Activated CD4-positive, alpha-beta T cell treated with anti-CD3 and anti-CD28 coated beads, Interleukin-2, amount 10 ng/mL, durations not matched to agents 7 days and 5 days (primary cell): ENCODE measurements at regions not wholly inside any gene's neighbourhood (a gene's known extent, or its start where the extent isn't known, plus 50 kb on each side); places are given as distances from the start of the nearest gene placed in this dataset.
"Not testable (repeated sequence)": the region's sequence is repeated elsewhere in the genome, so short reads cannot be mapped to it uniquely, and the experiment has no call there.

Source experiments
- CTCF ChIA-PET: fragments of 350-600 bp; sonication (Branson Sonifier 250); formaldehyde crosslinking; loops from one replicate; lab custom pipeline; 2021; ENCODE audit warnings: antibody characterized with exemption; lab: Charles Lee
- POLR2A ChIA-PET: fragments of 350-600 bp; sonication (Branson Sonifier 250); formaldehyde crosslinking; loops from one replicate; lab custom pipeline; 2021; ENCODE audit warnings: antibody characterized with exemption; lab: Charles Lee
- DNase-seq: peaks from one replicate; pipeline ENCODE4 v3.0.0-alpha.2; 2020
- H3K27ac Mint-ChIP-seq: one replicate; pipeline ENCODE4 v1.8.0; 2021; ENCODE audit warnings: mild to moderate bottlenecking, moderate library complexity, mixed read lengths
- H3K27me3 Mint-ChIP-seq: one replicate; pipeline ENCODE4 v1.8.0; 2021; ENCODE audit warnings: mixed read lengths
- H3K36me3 Mint-ChIP-seq: one replicate; pipeline ENCODE4 v1.8.0; 2021; ENCODE audit warnings: low read depth, mixed read lengths
- H3K4me1 Mint-ChIP-seq: one replicate; pipeline ENCODE4 v1.8.0; 2021; ENCODE audit warnings: mixed read lengths
- H3K4me3 Mint-ChIP-seq: one replicate; pipeline ENCODE4 v1.8.0; 2021; ENCODE audit warnings: mild to moderate bottlenecking, moderate library complexity, mixed read lengths
- H3K9me3 Mint-ChIP-seq: one replicate; pipeline ENCODE4 v1.8.0; 2021; ENCODE audit warnings: mixed read lengths

DNA sequence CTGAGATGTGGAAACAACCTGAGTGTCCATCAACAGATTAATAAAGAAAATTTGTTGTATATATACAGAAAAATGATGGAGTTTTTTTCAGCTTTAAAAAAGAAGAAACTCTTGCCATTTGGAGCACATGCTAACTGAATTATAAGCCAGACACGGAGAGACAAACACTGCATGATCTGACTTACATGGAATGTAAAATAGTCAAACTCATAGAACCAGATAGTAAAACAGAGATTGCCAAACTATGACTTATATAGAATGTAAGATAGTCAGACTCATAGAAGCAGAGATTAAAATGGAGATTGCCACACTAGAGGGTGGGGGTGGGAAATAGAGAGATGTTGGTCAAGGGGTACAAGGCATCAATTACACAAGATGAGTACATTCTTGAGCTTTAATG is 1786.6 kb downstream of the PLA2G4A start:
- POLR2A ChIA-PET: no interaction called here
- CTCF ChIA-PET: interaction anchor here (0.8 kb wide), 1 partner anchor 175 kb away, joined by 3 read pairs; no protein-coding TSS in a partner anchor
- no peak overlapping the region for H3K4me3 Mint-ChIP-seq

DNA sequence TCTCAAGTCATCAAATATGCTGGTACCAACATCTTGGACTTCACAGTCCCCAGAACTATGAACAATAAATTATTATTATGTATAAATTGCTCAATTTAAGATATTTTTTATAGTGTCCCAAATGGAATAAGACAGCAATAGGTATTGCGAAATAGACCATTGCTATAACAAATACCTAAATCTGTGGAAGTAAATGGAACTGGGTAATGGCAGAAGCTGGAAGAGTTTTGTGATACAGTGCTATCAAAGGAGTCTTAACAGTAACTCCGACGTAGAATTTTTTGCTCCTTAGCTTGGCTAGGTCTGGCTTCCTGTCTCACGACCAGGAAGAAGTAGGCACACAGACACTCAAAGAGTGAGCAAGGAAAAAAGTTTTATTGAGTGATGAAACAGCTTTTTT is 1791.5 kb downstream of the PLA2G4A start:
- DNase-seq: no peak
- CTCF ChIA-PET: no interaction called here
- peaks cover 3% of the 10 kb centered on the region for H3K9me3 Mint-ChIP-seq
- POLR2A ChIA-PET: no interaction called here
- H3K27me3 Mint-ChIP-seq: no peaks in the 10 kb centered on the region
- H3K27ac Mint-ChIP-seq: no peak overlapping the region
- no peaks in the 10 kb centered on the region for H3K36me3 Mint-ChIP-seq
- H3K4me1 Mint-ChIP-seq: no peaks in the 10 kb centered on the region
- H3K4me3 Mint-ChIP-seq: no peak overlapping the region

More for the DNA sequence above, 1786.6 kb downstream of the PLA2G4A start:
- no peak overlapping the region for H3K27ac Mint-ChIP-seq
- H3K27me3 Mint-ChIP-seq: no peaks in the 10 kb centered on the region
- H3K9me3 Mint-ChIP-seq: peaks cover 10% of the 10 kb centered on the region
- H3K4me1 Mint-ChIP-seq: no peaks in the 10 kb centered on the region
- DNase-seq: no peak
- no peaks in the 10 kb centered on the region for H3K36me3 Mint-ChIP-seq

GRCh38 chr1:188641566-188642211 is 1812.9 kb downstream of the PLA2G4A start:
- H3K4me3 Mint-ChIP-seq: no peak overlapping the region
- H3K27me3 Mint-ChIP-seq: no peaks in the 10 kb centered on the region
- ChIA-PET POLR2A (no interaction called here), CTCF (no interaction called here)
- no peak overlapping the region for H3K27ac Mint-ChIP-seq
- no peaks in the 10 kb centered on the region for H3K9me3 Mint-ChIP-seq
- no peaks in the 10 kb centered on the region for H3K36me3 Mint-ChIP-seq
- no peak for DNase-seq
- no peaks in the 10 kb centered on the region for H3K4me1 Mint-ChIP-seq

DNA sequence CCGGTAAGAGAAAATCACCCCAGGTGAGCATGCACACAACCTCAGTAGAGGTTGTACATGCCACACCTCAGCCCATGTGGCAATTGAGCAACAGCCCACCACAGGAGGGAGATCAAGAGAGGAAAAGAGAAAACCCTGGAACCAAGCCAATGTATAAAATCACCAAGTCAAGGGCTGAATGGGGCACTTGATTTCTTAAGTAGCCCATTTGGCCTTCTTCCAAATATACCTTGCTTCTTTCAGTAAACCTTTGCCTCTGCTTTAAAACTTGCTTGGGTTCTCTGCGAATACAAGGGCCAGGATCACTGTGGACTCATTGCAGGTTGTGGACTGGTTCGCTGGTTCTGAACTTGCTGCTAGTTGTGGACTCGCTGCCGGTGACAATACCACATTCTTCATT is 1814.0 kb downstream of the PLA2G4A start:
- CTCF ChIA-PET: no interaction called here

GRCh38 chr1:188652678-188653077 is 1823.9 kb downstream of the PLA2G4A start:
- no peaks in the 10 kb centered on the region for H3K27me3 Mint-ChIP-seq
- ChIA-PET POLR2A (no interaction called here), CTCF (no interaction called here)
- H3K4me1 Mint-ChIP-seq: no peaks in the 10 kb centered on the region
- H3K4me3 Mint-ChIP-seq: no peak overlapping the region
- H3K36me3 Mint-ChIP-seq: no peaks in the 10 kb centered on the region
- DNase-seq: no peak
- H3K9me3 Mint-ChIP-seq: peaks cover 4% of the 10 kb centered on the region
- H3K27ac Mint-ChIP-seq: no peak overlapping the region

More for the DNA sequence above, 1814.0 kb downstream of the PLA2G4A start:
- no peak overlapping the region for H3K4me3 Mint-ChIP-seq
- no peaks in the 10 kb centered on the region for H3K27me3 Mint-ChIP-seq
- H3K27ac Mint-ChIP-seq: no peak overlapping the region
- H3K4me1 Mint-ChIP-seq: no peaks in the 10 kb centered on the region
- no peaks in the 10 kb centered on the region for H3K9me3 Mint-ChIP-seq
- H3K36me3 Mint-ChIP-seq: no peaks in the 10 kb centered on the region
- POLR2A ChIA-PET: no interaction called here
- DNase-seq: no peak

- CTCF ChIA-PET, H3K9me3 Mint-ChIP-seq, H3K27me3 Mint-ChIP-seq, H3K27ac Mint-ChIP-seq, DNase-seq, H3K4me3 Mint-ChIP-seq, POLR2A ChIA-PET, H3K36me3 Mint-ChIP-seq, H3K4me1 Mint-ChIP-seq: not testable (repeated sequence)
Measured at GRCh38 chr1:188655966-188656365, 1821.7 kb downstream of the BRINP3 start.

DNA sequence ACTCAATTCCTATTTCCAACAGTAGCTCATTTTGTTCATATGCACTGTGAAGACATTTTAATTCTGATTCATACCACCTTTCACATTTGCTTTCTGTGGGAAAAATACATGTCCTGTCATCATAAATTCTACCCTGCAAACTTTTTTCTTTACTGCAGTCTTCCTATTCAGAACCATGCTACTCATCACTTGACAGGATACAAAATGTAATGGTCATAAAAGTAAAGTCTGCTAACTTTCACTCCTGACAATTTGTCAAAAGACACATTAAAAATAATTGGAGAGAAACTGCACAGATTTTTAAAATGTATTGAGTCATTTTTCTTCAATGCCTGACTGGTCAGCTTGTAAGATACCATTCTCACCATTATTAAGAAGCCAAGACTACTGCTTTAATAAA is 1817.1 kb downstream of the BRINP3 start:
- Mint-ChIP-seq H3K36me3 (no peaks in the 10 kb centered on the region), H3K4me1 (no peaks in the 10 kb centered on the region), H3K27ac (no peak overlapping the region), H3K27me3 (no peaks in the 10 kb centered on the region), H3K4me3 (no peak overlapping the region), H3K9me3 (no peaks in the 10 kb centered on the region)
- DNase-seq: no peak
- ChIA-PET POLR2A (no interaction called here), CTCF (no interaction called here)

GRCh38 chr1:188665477-188665876 is 1812.2 kb downstream of the BRINP3 start:
- no peaks in the 10 kb centered on the region for H3K4me1 Mint-ChIP-seq
- ChIA-PET CTCF (no interaction called here), POLR2A (no interaction called here)
- no peak for DNase-seq
- H3K4me3 Mint-ChIP-seq: no peak overlapping the region
- H3K36me3 Mint-ChIP-seq: no peaks in the 10 kb centered on the region
- H3K27me3 Mint-ChIP-seq: no peaks in the 10 kb centered on the region
- no peak overlapping the region for H3K27ac Mint-ChIP-seq
- peaks cover 4% of the 10 kb centered on the region for H3K9me3 Mint-ChIP-seq

DNA sequence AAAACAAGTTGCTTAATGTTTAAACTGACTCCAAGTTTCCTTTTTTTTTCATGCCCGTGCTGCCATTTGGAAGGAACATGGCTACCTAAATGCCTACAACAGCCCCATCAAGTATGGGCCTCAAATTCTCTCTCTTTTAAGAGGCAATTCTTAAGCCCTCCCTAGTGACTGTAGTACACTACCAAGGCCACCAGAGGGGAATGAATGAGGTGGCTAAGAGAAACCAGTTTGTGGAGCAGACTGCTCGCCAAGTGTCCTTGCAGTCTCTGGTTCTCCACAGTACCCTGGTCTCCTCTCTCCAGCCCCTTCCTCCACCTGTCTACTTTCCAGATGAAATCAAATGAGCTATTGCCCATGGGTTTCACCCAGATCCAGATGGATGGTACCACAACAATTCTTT is 1809.6 kb downstream of the BRINP3 start:
- no peak for DNase-seq
- ChIA-PET CTCF (no interaction called here), POLR2A (no interaction called here)
- Mint-ChIP-seq H3K9me3 (peaks cover 11% of the 10 kb centered on the region), H3K4me1 (no peaks in the 10 kb centered on the region), H3K27ac (no peak overlapping the region), H3K27me3 (no peaks in the 10 kb centered on the region), H3K36me3 (no peaks in the 10 kb centered on the region), H3K4me3 (no peak overlapping the region)

GRCh38 chr1:188669728-188670382 is 1807.8 kb downstream of the BRINP3 start:
- no peaks in the 10 kb centered on the region for H3K36me3 Mint-ChIP-seq
- POLR2A ChIA-PET: no interaction called here
- H3K27me3 Mint-ChIP-seq: no peaks in the 10 kb centered on the region
- H3K4me1 Mint-ChIP-seq: no peaks in the 10 kb centered on the region
- peaks cover 11% of the 10 kb centered on the region for H3K9me3 Mint-ChIP-seq
- H3K27ac Mint-ChIP-seq: no peak overlapping the region
- CTCF ChIA-PET: no interaction called here
- no peak overlapping the region for H3K4me3 Mint-ChIP-seq
- DNase-seq: no peak

GRCh38 chr1:188670837-188671236 is 1806.8 kb downstream of the BRINP3 start:
- ChIA-PET POLR2A (no interaction called here), CTCF (no interaction called here)
- Mint-ChIP-seq H3K9me3 (peaks cover 10% of the 10 kb centered on the region), H3K27ac (no peak overlapping the region), H3K4me1 (no peaks in the 10 kb centered on the region), H3K27me3 (no peaks in the 10 kb centered on the region), H3K4me3 (no peak overlapping the region), H3K36me3 (no peaks in the 10 kb centered on the region)
- no peak for DNase-seq

DNA sequence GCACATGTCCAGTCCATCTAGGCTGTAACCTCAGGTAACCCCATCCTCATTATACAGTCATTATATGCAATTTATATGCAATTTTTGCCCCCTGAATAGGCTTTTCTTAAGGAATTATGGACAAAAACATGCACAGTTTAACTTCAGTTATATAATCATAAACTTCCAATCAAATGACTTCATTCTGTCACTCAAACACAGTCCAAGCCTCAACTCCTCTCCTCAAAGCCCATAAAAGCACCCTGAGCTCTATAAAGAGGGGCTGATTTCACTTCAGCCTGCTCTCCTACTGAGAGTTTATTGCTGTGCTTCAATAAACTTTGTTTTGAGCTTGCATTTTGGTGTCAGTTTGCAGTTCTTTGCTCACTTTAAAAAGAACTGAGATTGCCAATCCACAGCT is 1805.5 kb downstream of the BRINP3 start:
- DNase-seq: no peak
- CTCF ChIA-PET: no interaction called here
- Mint-ChIP-seq H3K4me1 (no peaks in the 10 kb centered on the region), H3K4me3 (no peak overlapping the region), H3K9me3 (peaks cover 7% of the 10 kb centered on the region), H3K36me3 (no peaks in the 10 kb centered on the region), H3K27me3 (no peaks in the 10 kb centered on the region), H3K27ac (no peak overlapping the region)
- POLR2A ChIA-PET: no interaction called here

DNA sequence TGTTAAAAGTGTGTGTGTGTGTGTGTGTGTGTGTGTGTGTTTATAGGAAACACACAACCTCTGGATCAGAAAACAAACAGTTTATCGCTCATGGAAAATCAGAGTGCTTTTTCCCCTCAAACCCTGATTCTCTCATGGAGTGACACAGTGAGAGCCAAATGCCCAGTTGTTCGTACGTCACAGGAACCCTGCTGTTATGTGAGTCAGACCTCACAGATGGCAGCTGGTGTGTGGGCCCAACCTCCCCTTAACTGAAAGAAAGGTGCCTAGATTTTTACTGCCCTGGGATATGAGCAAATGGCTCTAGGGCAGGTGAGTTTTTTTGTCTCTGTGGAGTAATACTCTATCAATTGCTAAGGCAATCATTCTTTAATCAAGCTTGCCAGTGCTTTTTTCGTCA is 1788.1 kb downstream of the BRINP3 start:
- POLR2A ChIA-PET: no interaction called here
- no peaks in the 10 kb centered on the region for H3K4me1 Mint-ChIP-seq
- no peaks in the 10 kb centered on the region for H3K27me3 Mint-ChIP-seq
- CTCF ChIA-PET: no interaction called here
- no peak overlapping the region for H3K27ac Mint-ChIP-seq
- H3K9me3 Mint-ChIP-seq: peaks cover 4% of the 10 kb centered on the region
- no peaks in the 10 kb centered on the region for H3K36me3 Mint-ChIP-seq
- DNase-seq: no peak
- H3K4me3 Mint-ChIP-seq: no peak overlapping the region

DNA sequence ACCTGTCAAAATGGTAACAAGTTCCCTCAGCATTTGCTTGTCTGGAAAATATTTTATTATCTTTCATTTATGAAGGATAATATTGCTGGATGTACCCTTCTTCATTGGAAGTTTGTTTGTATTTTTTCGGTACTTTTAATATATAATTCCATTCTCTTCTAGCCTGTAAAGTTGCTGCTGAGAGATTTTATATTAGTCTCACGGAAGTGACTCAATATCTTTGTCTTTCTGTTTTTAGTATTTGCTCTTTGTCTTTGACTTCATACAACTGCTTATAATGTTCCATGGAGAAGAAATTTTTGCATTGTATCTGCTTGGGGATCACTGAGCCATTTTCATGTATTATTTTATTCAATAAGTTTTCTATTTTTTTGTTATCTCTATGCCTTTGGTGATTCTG is 1777.5 kb downstream of the BRINP3 start:
- Mint-ChIP-seq H3K27me3 (no peaks in the 10 kb centered on the region), H3K27ac (no peak overlapping the region), H3K36me3 (no peaks in the 10 kb centered on the region), H3K4me3 (no peak overlapping the region), H3K9me3 (peaks cover 12% of the 10 kb centered on the region), H3K4me1 (no peaks in the 10 kb centered on the region)
- DNase-seq: no peak
- ChIA-PET CTCF (no interaction called here), POLR2A (no interaction called here)
